ENCODE measurements at regions not wholly inside any gene's neighbourhood (a gene's known extent, or its start where the extent isn't known, plus 50 kb on each side); places are given as distances from the start of the nearest gene placed in this dataset.
"Not testable (repeated sequence)": the region's sequence is repeated elsewhere in the genome, so short reads cannot be mapped to it uniquely, and the experiment has no call there.

GRCh38 chr3:1456781-1457311 is 364.0 kb downstream of the CNTN6 start:
- Histone ChIP-seq H3K36me3 (ENCODE audit: low read depth, missing control alignments) (no peaks in the 10 kb centered on the region), H3K9me3 (no peaks in the 10 kb centered on the region), H3K27ac (no peak overlapping the region), H3K4me1 (no peaks in the 10 kb centered on the region), H3K27me3 (no peaks in the 10 kb centered on the region), H3K4me3 (no peak overlapping the region)
- intact Hi-C loops (cut with DNase I; ENCODE audit: low total_unique reads): no loop called here
- WGBS, 2 donors: 63 to 64% methylated on average over 3 of the region's 3 CpGs
- DNase-seq: no peak
- no peak for TF ChIP-seq POLR2A (IDR thresholded peaks at IDR 0.05)
- TF ChIP-seq, protein P1, sequence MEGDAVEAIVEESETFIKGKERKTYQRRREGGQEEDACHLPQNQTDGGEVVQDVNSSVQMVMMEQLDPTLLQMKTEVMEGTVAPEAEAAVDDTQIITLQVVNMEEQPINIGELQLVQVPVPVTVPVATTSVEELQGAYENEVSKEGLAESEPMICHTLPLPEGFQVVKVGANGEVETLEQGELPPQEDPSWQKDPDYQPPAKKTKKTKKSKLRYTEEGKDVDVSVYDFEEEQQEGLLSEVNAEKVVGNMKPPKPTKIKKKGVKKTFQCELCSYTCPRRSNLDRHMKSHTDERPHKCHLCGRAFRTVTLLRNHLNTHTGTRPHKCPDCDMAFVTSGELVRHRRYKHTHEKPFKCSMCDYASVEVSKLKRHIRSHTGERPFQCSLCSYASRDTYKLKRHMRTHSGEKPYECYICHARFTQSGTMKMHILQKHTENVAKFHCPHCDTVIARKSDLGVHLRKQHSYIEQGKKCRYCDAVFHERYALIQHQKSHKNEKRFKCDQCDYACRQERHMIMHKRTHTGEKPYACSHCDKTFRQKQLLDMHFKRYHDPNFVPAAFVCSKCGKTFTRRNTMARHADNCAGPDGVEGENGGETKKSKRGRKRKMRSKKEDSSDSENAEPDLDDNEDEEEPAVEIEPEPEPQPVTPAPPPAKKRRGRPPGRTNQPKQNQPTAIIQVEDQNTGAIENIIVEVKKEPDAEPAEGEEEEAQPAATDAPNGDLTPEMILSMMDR (IDR thresholded peaks at IDR 0.05): no peak

DNA sequence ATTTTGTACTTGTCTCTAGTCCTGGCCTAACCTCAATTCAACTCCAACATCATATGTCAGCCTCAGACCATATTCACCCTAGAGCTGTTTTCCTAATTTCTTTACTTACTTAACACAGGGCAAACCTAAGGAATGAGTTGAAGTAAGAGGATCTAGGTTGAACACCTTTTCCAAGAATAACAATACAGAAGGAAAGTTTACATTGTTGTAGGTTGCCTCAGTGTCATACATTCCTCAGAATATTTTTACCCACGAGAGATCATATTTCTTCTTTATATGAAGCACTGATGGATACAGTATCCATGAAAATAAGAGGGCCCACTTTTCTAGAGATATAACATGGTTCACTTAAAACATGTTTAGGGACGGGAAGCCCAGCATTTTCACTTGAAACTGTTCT is 369.5 kb downstream of the CNTN6 start:
- intact Hi-C loops (cut with DNase I; ENCODE audit: low total_unique reads): no loop called here
- no peaks in the 10 kb centered on the region for H3K27me3 ChIP-seq

DNA sequence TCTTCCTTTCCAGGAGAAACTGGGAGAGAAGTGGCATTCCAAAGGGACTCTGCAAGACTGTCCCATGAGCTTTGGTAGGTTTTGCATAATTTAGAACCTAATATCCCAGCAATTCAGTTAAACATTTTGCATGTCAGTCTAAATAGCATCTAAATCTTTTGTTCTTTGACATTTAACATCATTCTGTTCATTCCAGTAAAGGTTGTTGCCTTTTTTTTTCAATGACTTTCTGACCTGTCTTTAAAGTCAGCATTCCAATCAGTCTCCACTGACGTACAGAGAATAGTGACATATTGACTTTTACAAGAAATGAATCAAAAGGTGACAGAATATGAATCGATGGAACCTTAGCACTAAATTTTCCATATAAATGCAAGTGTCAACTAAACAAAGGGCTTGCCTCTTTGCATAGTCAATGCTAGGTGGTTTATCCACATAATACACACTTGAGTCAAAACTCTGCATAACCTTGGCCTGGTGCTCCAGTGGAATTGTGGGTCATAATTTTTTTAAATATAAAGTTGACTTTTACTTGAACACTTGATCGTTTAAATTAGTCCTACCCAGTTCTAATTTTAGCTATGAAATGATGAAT is 370.1 kb downstream of the CNTN6 start:
- TF ChIP-seq, protein P1 (IDR thresholded peaks at IDR 0.05): no peak
- TF ChIP-seq POLR2A (IDR thresholded peaks at IDR 0.05): no peak
- H3K9me3 ChIP-seq: no peaks in the 10 kb centered on the region
- H3K4me3 ChIP-seq: no peak overlapping the region
- WGBS, 2 donors: 69 to 71% methylated on average over 3 of the region's 3 CpGs
- H3K36me3 ChIP-seq (ENCODE audit: low read depth, missing control alignments): no peaks in the 10 kb centered on the region
- no peaks in the 10 kb centered on the region for H3K4me1 ChIP-seq
- no peaks in the 10 kb centered on the region for H3K27me3 ChIP-seq
- intact Hi-C loops (cut with DNase I; ENCODE audit: low total_unique reads): no loop called here
- no peak for DNase-seq
- no peak overlapping the region for H3K27ac ChIP-seq

More for the DNA sequence above, 369.5 kb downstream of the CNTN6 start:
- Histone ChIP-seq H3K4me1 (no peaks in the 10 kb centered on the region), H3K9me3 (no peaks in the 10 kb centered on the region), H3K27ac (no peak overlapping the region), H3K36me3 (ENCODE audit: low read depth, missing control alignments) (no peaks in the 10 kb centered on the region), H3K4me3 (no peak overlapping the region)
- WGBS, 2 donors: 79 to 88% methylated on average over 2 of the region's 2 CpGs
- no peak for TF ChIP-seq POLR2A (IDR thresholded peaks at IDR 0.05)
- TF ChIP-seq, protein P1 (IDR thresholded peaks at IDR 0.05): no peak
- no peak for DNase-seq

DNA sequence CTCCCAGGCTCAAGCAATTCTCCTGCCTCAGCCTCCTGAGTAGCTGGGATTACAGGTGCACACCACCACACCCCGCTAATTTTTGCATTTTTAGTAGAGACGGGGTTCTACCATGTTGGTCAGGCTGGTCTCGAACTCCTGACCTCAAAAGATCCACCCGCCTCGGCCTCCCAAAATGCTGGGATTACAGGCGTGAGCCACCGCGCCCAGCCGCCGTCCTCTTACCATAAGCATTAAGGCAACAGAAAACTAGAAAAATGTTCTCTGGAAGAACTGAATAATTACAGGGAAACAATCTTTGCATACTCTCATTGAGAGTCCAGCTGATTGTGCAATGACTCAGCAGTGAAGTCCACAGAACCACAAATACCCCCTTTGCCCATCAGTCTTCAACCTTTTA is 372.3 kb downstream of the CNTN6 start:
- DNase-seq; H3K9me3 ChIP-seq; H3K27me3 ChIP-seq; H3K36me3 ChIP-seq (ENCODE audit: low read depth, missing control alignments); intact Hi-C loops (cut with DNase I; ENCODE audit: low total_unique reads); H3K27ac ChIP-seq; H3K4me3 ChIP-seq; H3K4me1 ChIP-seq: not testable (repeated sequence)
- 71 to 79% methylated on average over 10 of the region's 10 CpGs for WGBS, 2 donors

DNA sequence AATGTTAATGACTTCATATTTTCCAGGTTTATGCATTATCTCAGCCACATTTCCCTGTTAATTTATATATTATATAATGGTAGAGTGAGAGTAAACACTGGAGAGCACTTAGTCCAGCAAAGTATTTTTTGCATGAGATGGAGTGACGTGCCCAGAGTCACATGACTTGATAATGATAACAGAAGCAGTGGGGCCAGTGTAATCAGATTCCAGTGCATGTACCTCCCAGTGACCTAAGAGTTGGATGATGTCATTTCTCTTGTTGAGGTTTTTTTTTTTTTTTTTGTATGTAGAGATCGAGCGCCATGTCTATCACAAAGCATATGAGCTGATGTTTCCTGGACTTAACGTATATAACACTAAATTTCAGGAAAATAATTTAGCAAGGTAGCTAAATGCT is 375.3 kb downstream of the CNTN6 start:
- H3K4me1 ChIP-seq: no peaks in the 10 kb centered on the region
- no peaks in the 10 kb centered on the region for H3K36me3 ChIP-seq (ENCODE audit: low read depth, missing control alignments)
- H3K27me3 ChIP-seq: no peaks in the 10 kb centered on the region
- no peaks in the 10 kb centered on the region for H3K9me3 ChIP-seq
- intact Hi-C loops (cut with DNase I; ENCODE audit: low total_unique reads): no loop called here
- TF ChIP-seq, protein P1 (IDR thresholded peaks at IDR 0.05): no peak
- no peak for TF ChIP-seq POLR2A (IDR thresholded peaks at IDR 0.05)
- WGBS, 2 donors: 85 to 88% methylated on average over 4 of the region's 4 CpGs
- DNase-seq: no peak
- no peak overlapping the region for H3K4me3 ChIP-seq
- H3K27ac ChIP-seq: no peak overlapping the region

Data from testis (tissue), 2 donors.